A549 (cell line): ENCODE measurements at regions not wholly inside any gene's neighbourhood (a gene's known extent, or its start where the extent isn't known, plus 50 kb on each side); places are given as distances from the start of the nearest gene placed in this dataset.

Source experiments
- ATAC-seq, 2 experiments: fragments of 200-7000 bp in 1 of 2; fragments of >200 bp in 1 of 2; cut with Nextera tagmentation in 1 of 2; cut with Tn5 transposase in 1 of 2; 3 replicates each; pipeline versions ENCODE4 v1.8.0 to v1.9.1; 2018 to 2020; ENCODE audit warnings: mild to moderate bottlenecking in 1 of 2, moderate library complexity in 1 of 2
- CTCF ChIA-PET: fragments of 300-600 bp; sonication (Branson Sonifier 250); formaldehyde crosslinking; extraction: SDS; loops from one replicate; lab custom pipeline; 2021; ENCODE audit warnings: antibody characterized with exemption, inconsistent platforms; lab: Yijun Ruan, JAX
- POLR2A ChIA-PET: fragments of 350-600 bp; formaldehyde crosslinking; extraction: SDS; loops from one replicate; lab custom pipeline; 2021; ENCODE audit warnings: antibody characterized with exemption, inconsistent platforms; lab: Yijun Ruan, JAX
- DNase-seq, 2 experiments: peaks; one replicate each; pipeline versions ENCODE4 v3.0.0 to v3.0.0-alpha.2; 2011 to 2016; ENCODE audit warnings: low read depth in 1 of 2, low spot score in 1 of 2
- FAIRE-seq: peaks from 2 replicates; lab custom pipeline; 2011; peaks lifted over from hg19 to GRCh38; lab: Jason Lieb, UNC
- H3K27ac ChIP-seq, 2 experiments: fragments of >200 bp; sonication (Bioruptor Twin); formaldehyde crosslinking; 3 replicates each; pipeline ENCODE4 v1.5.1; 2016 to 2017
- H3K4me1 ChIP-seq: fragments of >200 bp; sonication (Bioruptor Twin); formaldehyde crosslinking; 3 replicates; pipeline ENCODE4 v1.6.1; 2016
- H3K4me2 ChIP-seq: fragments of >200 bp; sonication (Bioruptor Twin); formaldehyde crosslinking; 3 replicates; pipeline ENCODE4 v1.6.1; 2016
- H3K4me3 ChIP-seq: fragments of >200 bp; sonication (Bioruptor Twin); formaldehyde crosslinking; 3 replicates; pipeline ENCODE4 v1.5.1; 2016
- H3K9me3 ChIP-seq: fragments of >200 bp; sonication (Bioruptor Twin); formaldehyde crosslinking; 3 replicates; pipeline ENCODE4 v1.6.1; 2016
- BHLHE40 ChIP-seq: IDR thresholded peaks from 2 replicates; pipeline ENCODE4 v1.6.1; 2012; ENCODE audit warnings: low read depth, low read length, inconsistent platforms
- CEBPB ChIP-seq, 2 experiments: fragments of >200 bp in 1 of 2; sonication (Bioruptor Twin) in 1 of 2; formaldehyde crosslinking in 1 of 2; IDR thresholded peaks; 2 replicates each; pipeline ENCODE4 v1.6.1; 2012 to 2016
- CHD2 ChIP-seq: fragments of 150-350 bp; IDR thresholded peaks from 2 replicates; pipeline ENCODE4 v1.6.1; 2014; ENCODE audit warnings: low read length; ENCODE audit not compliant: partially characterized antibody
- CHD4 ChIP-seq: fragments of 200-600 bp; sonication (generic); IDR thresholded peaks from 2 replicates; pipeline ENCODE4 v1.6.1; 2016; ENCODE audit warnings: antibody characterized with exemption, mild to moderate bottlenecking, borderline replicate concordance
- EHF ChIP-seq: fragments of 250-450 bp; sonication (Bioruptor Pico); IDR thresholded peaks from 2 replicates; pipeline ENCODE4 v1.5.0; 2020; ENCODE audit warnings: mild to moderate bottlenecking
- EHMT2 ChIP-seq: fragments of 200-600 bp; sonication (generic); IDR thresholded peaks from 2 replicates; pipeline ENCODE4 v1.6.1; 2016; ENCODE audit warnings: antibody characterized with exemption, low read depth, mild to moderate bottlenecking, moderate library complexity
- FOSB ChIP-seq: fragments of 250-450 bp; sonication (Bioruptor Pico); IDR thresholded peaks from 2 replicates; pipeline ENCODE4 v1.5.0; 2020; ENCODE audit warnings: mild to moderate bottlenecking, moderate library complexity
- GATA3 ChIP-seq: IDR thresholded peaks from 2 replicates; pipeline ENCODE4 v1.6.1; 2012; ENCODE audit warnings: borderline replicate concordance
- HES2 ChIP-seq: fragments of >200 bp; sonication (Bioruptor Twin); formaldehyde crosslinking; IDR thresholded peaks from 2 replicates; pipeline ENCODE4 v1.6.1; 2016
- HEYL ChIP-seq: fragments of 250-450 bp; sonication (Bioruptor Pico); IDR thresholded peaks from 2 replicates; pipeline ENCODE4 v1.8.0; 2021; ENCODE audit warnings: mild to moderate bottlenecking, moderate library complexity
- HMGXB4 ChIP-seq: fragments of 250-450 bp; sonication (Bioruptor Pico); IDR thresholded peaks from 2 replicates; pipeline ENCODE4 v1.5.0; 2021; ENCODE audit warnings: mild to moderate bottlenecking, moderate library complexity, borderline replicate concordance
- HOXA7 ChIP-seq: fragments of 250-450 bp; sonication (Bioruptor Pico); IDR thresholded peaks from 2 replicates; pipeline ENCODE4 v1.5.0; 2020; ENCODE audit warnings: mild to moderate bottlenecking, moderate library complexity
- KDM5A ChIP-seq: fragments of 200-600 bp; sonication (generic); IDR thresholded peaks from 2 replicates; pipeline ENCODE4 v1.6.1; 2016; ENCODE audit warnings: antibody characterized with exemption, mild to moderate bottlenecking
- MAFK ChIP-seq: fragments of 450-650 bp; IDR thresholded peaks from 2 replicates; pipeline ENCODE4 v1.6.1; 2014; ENCODE audit not compliant: partially characterized antibody
- NPAS2 ChIP-seq: fragments of 250-450 bp; sonication (Bioruptor Pico); IDR thresholded peaks from 2 replicates; pipeline ENCODE4 v1.8.0; 2022; ENCODE audit warnings: mild to moderate bottlenecking, moderate library complexity, borderline replicate concordance
- POLR2A ChIP-seq: IDR thresholded peaks from 2 replicates; pipeline ENCODE4 v1.6.1; 2012; ENCODE audit warnings: mild to moderate bottlenecking, low read length
- POLR2AphosphoS2 ChIP-seq: conservative IDR thresholded peaks from 2 replicates; pipeline ENCODE4 v1.6.1; 2012; ENCODE audit warnings: low read length, improper control_type of control experiment, inconsistent platforms
- REST ChIP-seq: fragments of 200-600 bp; sonication (generic); IDR thresholded peaks from 2 replicates; pipeline ENCODE4 v1.6.1; 2016; ENCODE audit warnings: antibody characterized with exemption, mild to moderate bottlenecking, moderate library complexity
- RFX5 ChIP-seq: fragments of 450-650 bp; IDR thresholded peaks from 2 replicates; pipeline ENCODE4 v1.7.1; 2014; ENCODE audit warnings: antibody characterized with exemption, mild to moderate bottlenecking, moderate library complexity
- RNF2 ChIP-seq: fragments of 200-600 bp; sonication (generic); IDR thresholded peaks from 2 replicates; pipeline ENCODE4 v1.6.1; 2016; ENCODE audit warnings: low read depth, mild to moderate bottlenecking, antibody characterized with exemption, moderate library complexity, borderline replicate concordance
- SMC3 ChIP-seq: fragments of >200 bp; sonication (Bioruptor Twin); formaldehyde crosslinking; IDR thresholded peaks from 3 replicates; pipeline ENCODE4 v1.6.1; 2018; ENCODE audit warnings: inconsistent platforms
- ZFP36 ChIP-seq: fragments of 450-650 bp; IDR thresholded peaks from 2 replicates; pipeline ENCODE4 v1.6.1; 2014; ENCODE audit warnings: borderline replicate concordance; ENCODE audit not compliant: partially characterized antibody
- ZSCAN20 ChIP-seq: fragments of 250-450 bp; sonication (Bioruptor Pico); IDR thresholded peaks from 2 replicates; pipeline ENCODE4 v1.8.0; 2022; ENCODE audit warnings: mild to moderate bottlenecking, moderate library complexity
- WGBS: methylation state at CpG from one replicate; pipeline ENCODE4 v1.1.6; 2017; ENCODE audit errors: missing lambda C conversion rate; 5-methylcytosine and 5-hydroxymethylcytosine counted together
- TF ChIP-seq, protein P1 (sequence below): fragments of 250-450 bp; sonication (Bioruptor Pico); IDR thresholded peaks from 2 replicates; pipeline ENCODE4 v1.5.0; 2020; ENCODE audit warnings: low read depth, mild to moderate bottlenecking, moderate library complexity
- TF ChIP-seq, protein P2 (sequence below): fragments of 150-350 bp; IDR thresholded peaks from 2 replicates; pipeline ENCODE4 v1.6.1; 2014; ENCODE audit warnings: low read depth, mild to moderate bottlenecking, low read length
- TF ChIP-seq, protein P3 (sequence below): IDR thresholded peaks from 2 replicates; pipeline ENCODE4 v1.6.1; 2012; ENCODE audit warnings: low read depth, borderline replicate concordance

GRCh38 chr13:76025392-76025791 lies 389.3 kb downstream of the LMO7 start (continued):
- TF ChIP-seq, protein P1, sequence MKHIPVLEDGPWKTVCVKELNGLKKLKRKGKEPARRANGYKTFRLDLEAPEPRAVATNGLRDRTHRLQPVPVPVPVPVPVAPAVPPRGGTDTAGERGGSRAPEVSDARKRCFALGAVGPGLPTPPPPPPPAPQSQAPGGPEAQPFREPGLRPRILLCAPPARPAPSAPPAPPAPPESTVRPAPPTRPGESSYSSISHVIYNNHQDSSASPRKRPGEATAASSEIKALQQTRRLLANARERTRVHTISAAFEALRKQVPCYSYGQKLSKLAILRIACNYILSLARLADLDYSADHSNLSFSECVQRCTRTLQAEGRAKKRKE (CRISPR knock-in tag): no peak
- TF ChIP-seq HES2: no peak
- no peak for TF ChIP-seq FOSB (CRISPR knock-in tag)
- no peak for TF ChIP-seq POLR2AphosphoS2
- TF ChIP-seq HMGXB4 (CRISPR knock-in tag): no peak
- TF ChIP-seq RNF2: no peak
- no peak for TF ChIP-seq HEYL (CRISPR knock-in tag)
- TF ChIP-seq ZFP36: no peak
- no peak for TF ChIP-seq RFX5
- TF ChIP-seq EHMT2: no peak
- no peak for TF ChIP-seq CHD4
- no peak for TF ChIP-seq KDM5A

GRCh38 chr13:76024151-76024550 lies 388.0 kb downstream of the LMO7 start:
- POLR2A ChIA-PET: no interaction called here
- CTCF ChIA-PET: no interaction called here
- TF ChIP-seq CHD2: no peak
- no peak for TF ChIP-seq FOSB (CRISPR knock-in tag)
- TF ChIP-seq EHF (CRISPR knock-in tag): no peak
- no peak for TF ChIP-seq MAFK
- TF ChIP-seq SMC3: no peak
- no peak for TF ChIP-seq GATA3
- TF ChIP-seq BHLHE40: no peak
- no peak for TF ChIP-seq NPAS2 (CRISPR knock-in tag)
- TF ChIP-seq HOXA7 (CRISPR knock-in tag): no peak
- no peak for TF ChIP-seq KDM5A
- TF ChIP-seq, protein P2, sequence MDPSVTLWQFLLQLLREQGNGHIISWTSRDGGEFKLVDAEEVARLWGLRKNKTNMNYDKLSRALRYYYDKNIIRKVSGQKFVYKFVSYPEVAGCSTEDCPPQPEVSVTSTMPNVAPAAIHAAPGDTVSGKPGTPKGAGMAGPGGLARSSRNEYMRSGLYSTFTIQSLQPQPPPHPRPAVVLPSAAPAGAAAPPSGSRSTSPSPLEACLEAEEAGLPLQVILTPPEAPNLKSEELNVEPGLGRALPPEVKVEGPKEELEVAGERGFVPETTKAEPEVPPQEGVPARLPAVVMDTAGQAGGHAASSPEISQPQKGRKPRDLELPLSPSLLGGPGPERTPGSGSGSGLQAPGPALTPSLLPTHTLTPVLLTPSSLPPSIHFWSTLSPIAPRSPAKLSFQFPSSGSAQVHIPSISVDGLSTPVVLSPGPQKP: no peak
- no peak for TF ChIP-seq ZSCAN20 (CRISPR knock-in tag)
- TF ChIP-seq, protein P3, sequence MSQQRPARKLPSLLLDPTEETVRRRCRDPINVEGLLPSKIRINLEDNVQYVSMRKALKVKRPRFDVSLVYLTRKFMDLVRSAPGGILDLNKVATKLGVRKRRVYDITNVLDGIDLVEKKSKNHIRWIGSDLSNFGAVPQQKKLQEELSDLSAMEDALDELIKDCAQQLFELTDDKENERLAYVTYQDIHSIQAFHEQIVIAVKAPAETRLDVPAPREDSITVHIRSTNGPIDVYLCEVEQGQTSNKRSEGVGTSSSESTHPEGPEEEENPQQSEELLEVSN: no peak
- TF ChIP-seq ZFP36: no peak
- TF ChIP-seq REST: no peak
- TF ChIP-seq CEBPB (IDR thresholded peaks at IDR 0.05): no peak
- TF ChIP-seq POLR2A: no peak
- TF ChIP-seq, all 56 proteins: peak for 0
- Histone ChIP-seq H3K4me1 (no peaks in the 10 kb centered on the region), H3K27ac (no peak overlapping the region), H3K4me2 (no peak overlapping the region), H3K4me3 (no peak overlapping the region), H3K9me3 (no peaks in the 10 kb centered on the region)
- 8% methylated on average over 1 of the region's 1 CpG for WGBS
- DNase-seq: no peak
- FAIRE-seq: no peak
- ATAC-seq: no peak
